Upper lobe of left lung (tissue), 6 donors: ENCODE measurements at regions not wholly inside any gene's neighbourhood (a gene's known extent, or its start where the extent isn't known, plus 50 kb on each side); places are given as distances from the start of the nearest gene placed in this dataset.

ENCODE experiments used
- ATAC-seq, 2 donors: fragments of 200-7000 bp; cut with Tn5 transposase; one replicate each; pipeline ENCODE4 v1.9.1; 2022; ENCODE audit warnings: mild to moderate bottlenecking in 2 of 2, moderate library complexity in 2 of 2; ENCODE audit not compliant: low FRiP score in 2 of 2
- DNase-seq, 2 donors: peaks; one replicate each; pipeline ENCODE4 v3.0.0-alpha.2; 2019 to 2020
- H3K27ac ChIP-seq, 4 donors: fragments of 200-600 bp; sonication (generic); one replicate each; pipeline ENCODE4 v1.5.1; 2016 to 2019
- H3K27me3 ChIP-seq, 4 donors: fragments of 200-600 bp; sonication (generic); one replicate each; pipeline ENCODE4 v1.5.1; 2017 to 2019
- H3K36me3 ChIP-seq, 4 donors: fragments of 200-600 bp; sonication (generic); one replicate each; pipeline ENCODE4 v1.5.1; 2016 to 2019
- H3K4me1 ChIP-seq, 4 donors: fragments of 200-600 bp; sonication (generic); one replicate each; pipeline ENCODE4 v1.5.1; 2018 to 2019
- H3K4me3 ChIP-seq, 4 donors: fragments of 200-600 bp; sonication (generic); one replicate each; pipeline ENCODE4 v1.5.1; 2017 to 2019; ENCODE audit warnings: mild to moderate bottlenecking in 2 of 4, moderate library complexity in 1 of 4
- H3K9me3 ChIP-seq, 4 donors: fragments of 200-600 bp; sonication (generic); one replicate each; pipeline ENCODE4 v1.5.1; 2018 to 2019
- EP300 ChIP-seq, 4 donors: sonication (generic); formaldehyde crosslinking; IDR thresholded peaks; one replicate each; pipeline ENCODE4 v1.5.1; 2017; ENCODE audit warnings: antibody characterized with exemption in 4 of 4, control low read depth in 2 of 4
- POLR2A ChIP-seq, 4 donors: fragments of 450-650 bp; IDR thresholded peaks; one replicate each; pipeline ENCODE4 v1.5.1; 2016 to 2017; ENCODE audit warnings: antibody characterized with exemption in 4 of 4, mild to moderate bottlenecking in 2 of 4
- POLR2AphosphoS5 ChIP-seq, 2 donors: sonication (generic); formaldehyde crosslinking; IDR thresholded peaks; one replicate each; pipeline ENCODE4 v1.5.1; 2017; ENCODE audit warnings: antibody characterized with exemption in 2 of 2
- WGBS, 2 donors: methylation state at CpG; one replicate each; pipeline ENCODE4 v1.1.5; 2017 to 2018; 5-methylcytosine and 5-hydroxymethylcytosine counted together
- TF ChIP-seq, protein P1 (sequence below), 6 experiments: fragments of 450-650 bp in 4 of 6; fragments of 200-600 bp in 2 of 6; sonication (generic) in 2 of 6; IDR thresholded peaks; one replicate each; pipeline ENCODE4 v1.5.1; 2016 to 2019; ENCODE audit warnings: antibody characterized with exemption in 6 of 6
- donor health status: DM: no; HTN: no; CAD: no; lungs with moderate emphysema.
- donor health status: DM: no; HTN: yes; CAD: no; lungs with severe emphysema.

DNA sequence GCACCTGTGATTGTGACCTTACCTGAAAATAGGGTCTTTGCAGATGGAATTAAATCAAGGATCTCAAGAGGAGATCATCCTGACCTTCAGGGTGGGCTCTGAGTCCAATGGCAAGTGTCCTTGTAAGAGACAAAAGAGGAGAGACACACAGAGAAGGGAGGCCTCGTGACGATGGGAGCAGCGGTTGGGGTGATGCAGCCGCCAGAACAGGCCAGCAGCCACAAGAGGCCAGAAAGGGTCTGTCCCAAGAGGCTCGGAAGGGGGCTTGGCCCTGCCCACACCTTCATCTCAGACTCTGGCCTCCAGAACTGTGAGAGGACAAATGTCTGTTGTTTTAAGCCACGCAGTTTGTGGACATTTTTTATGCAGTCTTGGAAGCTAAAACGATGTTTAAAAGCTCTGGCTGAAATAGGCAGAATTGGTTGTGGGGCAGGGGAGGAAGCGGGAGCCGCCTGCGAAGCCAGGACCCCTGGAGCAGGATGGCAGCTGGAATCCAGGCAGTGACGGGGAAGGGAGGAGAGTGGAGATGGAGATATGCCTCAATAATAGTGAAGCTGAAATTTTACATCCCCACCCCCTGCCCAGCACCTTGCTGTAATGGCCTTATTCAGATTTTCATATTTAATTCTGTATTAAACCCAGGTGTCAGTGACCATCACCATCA lies 216.4 kb downstream of the ANKRD60 start:
- WGBS, 2 donors, result 82 to 87% methylated on average over 11 of the region's 11 CpGs

DNA sequence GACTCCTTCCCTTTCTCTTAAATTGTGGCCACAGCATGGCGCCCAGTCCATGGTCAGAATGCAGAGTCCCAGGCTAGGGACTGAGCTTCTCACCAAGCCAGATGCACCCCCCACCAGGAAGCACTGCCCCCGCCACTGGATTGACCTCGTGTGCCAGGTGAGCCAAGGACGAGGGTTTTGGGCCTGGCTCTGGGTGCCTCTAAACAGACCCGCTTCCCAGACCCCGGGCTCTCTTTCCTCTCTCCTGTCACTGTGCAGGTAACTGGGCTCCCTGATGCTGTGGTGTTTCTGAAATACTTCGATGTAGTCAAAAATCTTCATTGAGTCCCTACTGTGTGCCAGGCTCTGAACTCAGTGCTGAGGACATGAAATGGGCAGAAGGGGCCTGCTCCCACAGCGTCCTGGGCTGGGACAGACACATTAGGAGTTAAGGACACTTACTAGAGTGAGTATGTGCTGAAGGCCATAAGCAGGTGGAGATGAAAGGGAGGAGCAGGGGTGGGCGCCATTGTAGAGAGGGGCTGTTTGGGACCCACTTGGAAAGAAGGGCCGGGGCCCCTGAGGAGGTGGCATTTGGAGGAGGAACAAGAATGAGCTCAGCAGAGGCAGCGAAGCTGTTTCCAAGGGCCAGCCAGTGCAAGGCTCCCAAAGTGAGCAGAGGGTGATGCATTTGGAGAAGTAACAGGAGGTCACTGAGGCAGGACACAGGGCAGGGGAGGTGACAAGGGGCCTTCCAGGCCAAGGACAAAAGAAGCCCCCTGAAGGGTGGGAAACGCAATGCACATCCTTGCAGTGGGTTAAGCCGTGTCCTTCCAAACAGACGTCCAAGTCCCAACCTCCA lies 217.1 kb downstream of the ANKRD60 start:
- no peak overlapping the region for H3K27ac ChIP-seq
- ATAC-seq, result no peak
- H3K27me3 ChIP-seq, result no peaks in the 10 kb centered on the region
- peaks cover 0 to 4% (median 0%) of the 10 kb centered on the region in 4 donors for H3K4me1 ChIP-seq
- 84 to 85% methylated on average over 13 to 14 of the region's 14 CpGs for WGBS, 2 donors
- DNase-seq, result no peak
- H3K36me3 ChIP-seq, result no peaks in the 10 kb centered on the region
- H3K9me3 ChIP-seq, result no peaks in the 10 kb centered on the region
- TF ChIP-seq EP300 (IDR thresholded peaks at IDR 0.05) (no peak), POLR2A (IDR thresholded peaks at IDR 0.05) (no peak), POLR2AphosphoS5 (IDR thresholded peaks at IDR 0.05) (no peak)
- TF ChIP-seq, protein P1, sequence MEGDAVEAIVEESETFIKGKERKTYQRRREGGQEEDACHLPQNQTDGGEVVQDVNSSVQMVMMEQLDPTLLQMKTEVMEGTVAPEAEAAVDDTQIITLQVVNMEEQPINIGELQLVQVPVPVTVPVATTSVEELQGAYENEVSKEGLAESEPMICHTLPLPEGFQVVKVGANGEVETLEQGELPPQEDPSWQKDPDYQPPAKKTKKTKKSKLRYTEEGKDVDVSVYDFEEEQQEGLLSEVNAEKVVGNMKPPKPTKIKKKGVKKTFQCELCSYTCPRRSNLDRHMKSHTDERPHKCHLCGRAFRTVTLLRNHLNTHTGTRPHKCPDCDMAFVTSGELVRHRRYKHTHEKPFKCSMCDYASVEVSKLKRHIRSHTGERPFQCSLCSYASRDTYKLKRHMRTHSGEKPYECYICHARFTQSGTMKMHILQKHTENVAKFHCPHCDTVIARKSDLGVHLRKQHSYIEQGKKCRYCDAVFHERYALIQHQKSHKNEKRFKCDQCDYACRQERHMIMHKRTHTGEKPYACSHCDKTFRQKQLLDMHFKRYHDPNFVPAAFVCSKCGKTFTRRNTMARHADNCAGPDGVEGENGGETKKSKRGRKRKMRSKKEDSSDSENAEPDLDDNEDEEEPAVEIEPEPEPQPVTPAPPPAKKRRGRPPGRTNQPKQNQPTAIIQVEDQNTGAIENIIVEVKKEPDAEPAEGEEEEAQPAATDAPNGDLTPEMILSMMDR (IDR thresholded peaks at IDR 0.05), result no peak
- no peak overlapping the region for H3K4me3 ChIP-seq

More for the DNA sequence above, 216.4 kb downstream of the ANKRD60 start:
- H3K27ac ChIP-seq, result no peak overlapping the region
- H3K36me3 ChIP-seq, result no peaks in the 10 kb centered on the region
- TF ChIP-seq POLR2A (IDR thresholded peaks at IDR 0.05) (no peak), POLR2AphosphoS5 (IDR thresholded peaks at IDR 0.05) (no peak), EP300 (IDR thresholded peaks at IDR 0.05) (no peak)
- TF ChIP-seq, protein P1 (IDR thresholded peaks at IDR 0.05), result no peak
- H3K4me3 ChIP-seq, result no peak overlapping the region
- no peak for DNase-seq
- H3K9me3 ChIP-seq, result no peaks in the 10 kb centered on the region
- ATAC-seq, result no peak
- H3K4me1 ChIP-seq, result peaks cover 0 to 4% (median 0%) of the 10 kb centered on the region in 4 donors
- H3K27me3 ChIP-seq, result no peaks in the 10 kb centered on the region

DNA sequence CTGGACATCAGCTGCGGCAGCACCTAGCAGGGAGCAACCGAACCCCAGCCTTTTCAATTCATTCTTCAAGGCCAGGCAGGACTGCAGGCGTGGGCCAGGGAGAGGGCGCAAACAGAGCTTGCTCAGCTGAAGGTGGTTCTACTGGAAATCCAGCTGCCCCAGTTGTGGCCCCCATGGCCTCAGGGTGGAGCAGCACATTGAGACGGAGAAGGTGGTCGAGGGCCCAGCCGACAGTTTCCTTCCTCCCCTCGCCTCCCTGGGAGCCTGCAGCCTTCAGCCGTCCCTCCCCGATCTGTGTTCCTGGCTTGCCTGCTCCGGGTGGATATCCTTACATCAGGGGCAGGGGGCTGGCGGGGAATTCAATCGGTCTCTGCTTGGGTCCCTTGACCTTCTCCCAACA lies 217.8 kb downstream of the ANKRD60 start:
- DNase-seq (peak in 1 of 2 donors; percentile 24), ATAC-seq (no peak)
- Histone ChIP-seq H3K36me3 (no peaks in the 10 kb centered on the region), H3K4me3 (no peak overlapping the region), H3K27me3 (no peaks in the 10 kb centered on the region), H3K27ac (no peak overlapping the region), H3K4me1 (peaks cover 0 to 4% (median 0%) of the 10 kb centered on the region in 4 donors), H3K9me3 (no peaks in the 10 kb centered on the region)
- 62 to 88% methylated on average over 3 to 13 of the region's 13 CpGs for WGBS, 2 donors
- TF ChIP-seq POLR2A (IDR thresholded peaks at IDR 0.05) (no peak), POLR2AphosphoS5 (IDR thresholded peaks at IDR 0.05) (no peak), EP300 (IDR thresholded peaks at IDR 0.05) (no peak)
- TF ChIP-seq, protein P1 (IDR thresholded peaks at IDR 0.05), result no peak

GRCh38 chr20:58010186-58010585 lies 218.3 kb downstream of the ANKRD60 start:
- H3K4me1 ChIP-seq, result peaks cover 0 to 4% (median 0%) of the 10 kb centered on the region in 4 donors
- WGBS, 2 donors, result 91 to 94% methylated on average over 7 of the region's 7 CpGs
- no peaks in the 10 kb centered on the region for H3K9me3 ChIP-seq
- no peaks in the 10 kb centered on the region for H3K27me3 ChIP-seq
- H3K27ac ChIP-seq, result no peak overlapping the region
- ATAC-seq, result no peak
- TF ChIP-seq POLR2A (IDR thresholded peaks at IDR 0.05), result no peak
- TF ChIP-seq, protein P1 (IDR thresholded peaks at IDR 0.05), result no peak
- TF ChIP-seq EP300 (IDR thresholded peaks at IDR 0.05), result no peak
- TF ChIP-seq POLR2AphosphoS5 (IDR thresholded peaks at IDR 0.05), result no peak
- DNase-seq, result no peak
- no peaks in the 10 kb centered on the region for H3K36me3 ChIP-seq
- H3K4me3 ChIP-seq, result no peak overlapping the region
